ENCODE measurements at regions not wholly inside any gene's neighbourhood (a gene's known extent, or its start where the extent isn't known, plus 50 kb on each side); places are given as distances from the start of the nearest gene placed in this dataset.

GRCh38 chr10:130820880-130821482 lies 490.5 kb downstream of the TCERG1L start:
- Histone ChIP-seq H3K9me3 (ENCODE audit: insufficient read depth, low read depth, low read length) (peaks cover 14% of the 10 kb centered on the region; the same call in 1 of the 2 replicates), H4K20me1 (ENCODE audit: insufficient read depth, low read length, poor library complexity, severe bottlenecking) (no peaks in the 10 kb centered on the region), H3K79me2 (ENCODE audit: insufficient read depth, low read length) (no peaks in the 10 kb centered on the region), H3K4me3 (ENCODE audit: low read length, poor library complexity, severe bottlenecking) (no peak overlapping the region), H3K36me3 (ENCODE audit: insufficient read depth, low read length) (no peaks in the 10 kb centered on the region), H3K4me1 (ENCODE audit: insufficient read depth, low read length, poor library complexity, severe bottlenecking) (no peaks in the 10 kb centered on the region), H3K27me3 (ENCODE audit: insufficient read depth, low read length, poor library complexity, severe bottlenecking) (no peaks in the 10 kb centered on the region), H2AFZ (ENCODE audit: low read length) (no peak overlapping the region), H3K4me2 (ENCODE audit: low read depth, low read length, poor library complexity, severe bottlenecking) (no peak overlapping the region), H3K9ac (ENCODE audit: low read depth, low read length, poor library complexity, severe bottlenecking) (no peak overlapping the region), H3K9me2 (replicated peaks; ENCODE audit: low read depth, low read length) (no peaks in the 10 kb centered on the region), H3F3A (ENCODE audit: low read depth) (no peaks in the 10 kb centered on the region)
- no peak for TF ChIP-seq EZH2phosphoT487 (IDR thresholded peaks at IDR 0.05; ENCODE audit: borderline replicate concordance)
- TF ChIP-seq CTCF (conservative IDR thresholded peaks at IDR 0.05; ENCODE audit: low read length), result no peak

GRCh38 chr10:130824230-130825014 lies 487.1 kb downstream of the TCERG1L start:
- no peak overlapping the region for H3K4me3 ChIP-seq (ENCODE audit: low read length, poor library complexity, severe bottlenecking)
- H3K79me2 ChIP-seq (ENCODE audit: insufficient read depth, low read length), result no peaks in the 10 kb centered on the region
- no peak overlapping the region for H2AFZ ChIP-seq (ENCODE audit: low read length)
- no peak overlapping the region for H3K4me2 ChIP-seq (ENCODE audit: low read depth, low read length, poor library complexity, severe bottlenecking)
- H4K20me1 ChIP-seq (ENCODE audit: insufficient read depth, low read length, poor library complexity, severe bottlenecking), result no peaks in the 10 kb centered on the region
- no peak for TF ChIP-seq CTCF (conservative IDR thresholded peaks at IDR 0.05; ENCODE audit: low read length)
- no peak for TF ChIP-seq EZH2phosphoT487 (IDR thresholded peaks at IDR 0.05; ENCODE audit: borderline replicate concordance)
- H3K9me3 ChIP-seq (ENCODE audit: insufficient read depth, low read depth, low read length), result peaks cover 11% of the 10 kb centered on the region; the same call in 1 of the 2 replicates
- H3K9ac ChIP-seq (ENCODE audit: low read depth, low read length, poor library complexity, severe bottlenecking), result no peak overlapping the region
- H3K36me3 ChIP-seq (ENCODE audit: insufficient read depth, low read length), result no peaks in the 10 kb centered on the region
- no peaks in the 10 kb centered on the region for H3K27me3 ChIP-seq (ENCODE audit: insufficient read depth, low read length, poor library complexity, severe bottlenecking)
- no peaks in the 10 kb centered on the region for H3K4me1 ChIP-seq (ENCODE audit: insufficient read depth, low read length, poor library complexity, severe bottlenecking)
- no peaks in the 10 kb centered on the region for H3F3A ChIP-seq (ENCODE audit: low read depth)
- H3K9me2 ChIP-seq (replicated peaks; ENCODE audit: low read depth, low read length), result no peaks in the 10 kb centered on the region

- no peaks in the 10 kb centered on the region for H4K20me1 ChIP-seq (ENCODE audit: insufficient read depth, low read length, poor library complexity, severe bottlenecking)
- H3K4me2 ChIP-seq (ENCODE audit: low read depth, low read length, poor library complexity, severe bottlenecking), result no peak overlapping the region
- H3K4me1 ChIP-seq (ENCODE audit: insufficient read depth, low read length, poor library complexity, severe bottlenecking), result no peaks in the 10 kb centered on the region
- no peaks in the 10 kb centered on the region for H3K27me3 ChIP-seq (ENCODE audit: insufficient read depth, low read length, poor library complexity, severe bottlenecking)
- TF ChIP-seq CTCF (conservative IDR thresholded peaks at IDR 0.05; ENCODE audit: low read length) (no peak), EZH2phosphoT487 (IDR thresholded peaks at IDR 0.05; ENCODE audit: borderline replicate concordance) (no peak)
- no peak overlapping the region for H3K4me3 ChIP-seq (ENCODE audit: low read length, poor library complexity, severe bottlenecking)
- H3K9me2 ChIP-seq (replicated peaks; ENCODE audit: low read depth, low read length), result no peaks in the 10 kb centered on the region
- no peaks in the 10 kb centered on the region for H3K36me3 ChIP-seq (ENCODE audit: insufficient read depth, low read length)
- peaks cover 3% of the 10 kb centered on the region; the same call in 1 of the 2 replicates for H3K9me3 ChIP-seq (ENCODE audit: insufficient read depth, low read depth, low read length)
- no peak overlapping the region for H2AFZ ChIP-seq (ENCODE audit: low read length)
- H3K79me2 ChIP-seq (ENCODE audit: insufficient read depth, low read length), result no peaks in the 10 kb centered on the region
- H3F3A ChIP-seq (ENCODE audit: low read depth), result no peaks in the 10 kb centered on the region
- no peak overlapping the region for H3K9ac ChIP-seq (ENCODE audit: low read depth, low read length, poor library complexity, severe bottlenecking)
These were observed 477.9 kb downstream of the TCERG1L start for GRCh38 chr10:130833596-130833995.
